Endothelial cell of umbilical vein (primary cell): ENCODE measurements at regions not wholly inside any gene's neighbourhood (a gene's known extent, or its start where the extent isn't known, plus 50 kb on each side); places are given as distances from the start of the nearest gene placed in this dataset.

ENCODE experiments used
- BruUV-seq: library from RNA; stranded (reverse); fragments of 400-500 nt; replicated peaks from 2 replicates; lab custom pipeline; 2021; lab: Mats Ljungman, UMichigan
- CTCF ChIA-PET: fragments of 300-600, 350-600 bp; sonication (Branson Sonifier 250); formaldehyde crosslinking; loops from one replicate; lab custom pipeline; 2021; ENCODE audit warnings: antibody characterized with exemption, inconsistent platforms; lab: Charles Lee
- POLR2A ChIA-PET: fragments of 300-600, 350-600 bp; sonication (Branson Sonifier 250); formaldehyde crosslinking; loops from one replicate; lab custom pipeline; 2021; ENCODE audit warnings: antibody characterized with exemption, inconsistent platforms; lab: Charles Lee
- DNase-seq: peaks from one replicate; pipeline ENCODE4 v3.0.0-alpha.2; 2011; ENCODE audit warnings: low read depth, low spot score
- FAIRE-seq: peaks from 2 replicates; lab custom pipeline; 2011; peaks lifted over from hg19 to GRCh38; lab: Jason Lieb, UNC
- H2AFZ ChIP-seq: 2 replicates; pipeline ENCODE4 v1.6.0; 2012; ENCODE audit warnings: low read depth, low read length, control low read depth, inconsistent platforms
- H3K27ac ChIP-seq: 2 replicates; pipeline ENCODE4 v1.5.1; 2011; ENCODE audit warnings: low read depth, mild to moderate bottlenecking, control low read depth, low read length, moderate library complexity; ENCODE audit not compliant: insufficient read depth
- H3K27me3 ChIP-seq, 2 experiments: 2 replicates each; pipeline versions ENCODE4 v1.6.0 to v1.6.1; 2011; ENCODE audit warnings: low read length in 2 of 2, mixed read lengths in 1 of 2; ENCODE audit not compliant: control insufficient read depth in 2 of 2, insufficient read depth in 2 of 2
- H3K36me3 ChIP-seq, 2 experiments: 2 replicates in 1 of 2; 3 replicates in 1 of 2; pipeline ENCODE4 v1.5.1; 2011; ENCODE audit warnings: low read length in 2 of 2, mild to moderate bottlenecking in 1 of 2, moderate library complexity in 1 of 2; ENCODE audit not compliant: control insufficient read depth in 2 of 2, insufficient read depth in 2 of 2; ENCODE audit errors: extremely low read depth in 1 of 2
- H3K4me1 ChIP-seq: 3 replicates; pipeline ENCODE4 v1.5.1; 2011; ENCODE audit warnings: mild to moderate bottlenecking, low read length; ENCODE audit not compliant: control insufficient read depth, insufficient read depth; ENCODE audit errors: extremely low read depth
- H3K4me2 ChIP-seq: 2 replicates; pipeline ENCODE4 v1.6.1; 2011; ENCODE audit warnings: low read length, control low read depth, mixed read lengths; ENCODE audit not compliant: insufficient read depth
- H3K4me3 ChIP-seq, 3 experiments: fragments of 200-600 bp in 1 of 3; sonication (generic), shearing (Covaris generic) in 1 of 3; replicated peaks in 1 of 3; 2 replicates each; pipeline ENCODE4 v1.5.1; 2011 to 2016; ENCODE audit warnings: control low read depth in 3 of 3, low read length in 3 of 3, mild to moderate bottlenecking in 2 of 3, inconsistent platforms in 1 of 3, low read depth in 1 of 3, moderate library complexity in 1 of 3; ENCODE audit not compliant: insufficient read depth in 1 of 3
- H3K79me2 ChIP-seq: 2 replicates; pipeline ENCODE4 v1.6.0; 2012; ENCODE audit warnings: low read length, inconsistent platforms; ENCODE audit not compliant: control insufficient read depth, insufficient read depth
- H3K9ac ChIP-seq: replicated peaks from 2 replicates; pipeline ENCODE3; 2011; ENCODE audit warnings: low read length, control low read depth; ENCODE audit not compliant: insufficient read depth; ENCODE audit errors: extremely low read depth
- H3K9me1 ChIP-seq: replicated peaks from 3 replicates; pipeline ENCODE4 v1.6.0; 2011; ENCODE audit warnings: mild to moderate bottlenecking, low read length; ENCODE audit not compliant: control insufficient read depth, insufficient read depth; ENCODE audit errors: extremely low read depth
- H3K9me3 ChIP-seq: replicated peaks from 2 replicates; pipeline ENCODE4 v1.5.1; 2012; ENCODE audit warnings: low read length, inconsistent platforms; ENCODE audit not compliant: control insufficient read depth, insufficient read depth
- H4K20me1 ChIP-seq: replicated peaks from 2 replicates; pipeline ENCODE3; 2011; ENCODE audit warnings: mild to moderate bottlenecking, low read length; ENCODE audit not compliant: control insufficient read depth, insufficient read depth; ENCODE audit errors: extremely low read depth
- EZH2 ChIP-seq: IDR thresholded peaks from 2 replicates; pipeline ENCODE4 v1.6.1; 2012; ENCODE audit warnings: borderline replicate concordance, low read depth, mild to moderate bottlenecking, moderate library complexity, low read length, inconsistent platforms; ENCODE audit not compliant: severe bottlenecking
- FOS ChIP-seq: IDR thresholded peaks from 2 replicates; pipeline ENCODE4 v1.6.1; 2011; ENCODE audit warnings: mild to moderate bottlenecking, low read length, moderate library complexity, borderline replicate concordance; ENCODE audit not compliant: insufficient read depth
- GATA2 ChIP-seq: IDR thresholded peaks from 2 replicates; pipeline ENCODE4 v1.7.0; 2011; ENCODE audit warnings: low read depth, mild to moderate bottlenecking, moderate library complexity, mixed read lengths, low read length; ENCODE audit not compliant: insufficient read length, insufficient read depth
- JUN ChIP-seq: IDR thresholded peaks from 2 replicates; pipeline ENCODE4 v1.6.1; 2011; ENCODE audit warnings: borderline replicate concordance, low read depth; ENCODE audit not compliant: insufficient read length, insufficient read depth
- MYC ChIP-seq: IDR thresholded peaks from one replicate; pipeline ENCODE4 v1.6.1; 2011; ENCODE audit warnings: mild to moderate bottlenecking, low read depth, low read length
- POLR2A ChIP-seq: IDR thresholded peaks from 2 replicates; pipeline ENCODE4 v1.6.1; 2012; ENCODE audit warnings: low read depth, mild to moderate bottlenecking, control low read depth, low read length
- POLR2AphosphoS5 ChIP-seq: IDR thresholded peaks from 2 replicates; pipeline ENCODE4 v1.6.1; 2012; ENCODE audit warnings: low read depth, mild to moderate bottlenecking, control low read depth, low read length, moderate library complexity; ENCODE audit not compliant: insufficient read depth
- dilution Hi-C: fragments of 300-500 bp; cut with MboI; formaldehyde crosslinking; loops from one replicate; pipeline ENCODE4 v1.15.0; 2019; ENCODE audit warnings: low sequenced_read_pairs; ENCODE audit not compliant: extremely low pct_ligation_motif_present
- intact Hi-C: fragments of 100-400 bp; cut with micrococcal nuclease; formaldehyde crosslinking; loops from one replicate; pipeline ENCODE4 v1.10.0; 2022
- TF ChIP-seq, protein P1 (sequence below): IDR thresholded peaks from 2 replicates; pipeline ENCODE4 v1.6.1; 2011; ENCODE audit not compliant: insufficient read depth, insufficient read length
- TF ChIP-seq, protein P2 (sequence below), 2 donors: IDR thresholded peaks; 1 replicate in 1 of 2; 2 replicates in 1 of 2; pipeline ENCODE4 v1.5.1; 2011; ENCODE audit warnings: low read length in 2 of 2, mild to moderate bottlenecking in 2 of 2, moderate library complexity in 2 of 2, control low read depth in 1 of 2, inconsistent platforms in 1 of 2, low read depth in 1 of 2; ENCODE audit not compliant: insufficient read depth in 1 of 2; ENCODE audit errors: extremely low read depth in 1 of 2

DNA sequence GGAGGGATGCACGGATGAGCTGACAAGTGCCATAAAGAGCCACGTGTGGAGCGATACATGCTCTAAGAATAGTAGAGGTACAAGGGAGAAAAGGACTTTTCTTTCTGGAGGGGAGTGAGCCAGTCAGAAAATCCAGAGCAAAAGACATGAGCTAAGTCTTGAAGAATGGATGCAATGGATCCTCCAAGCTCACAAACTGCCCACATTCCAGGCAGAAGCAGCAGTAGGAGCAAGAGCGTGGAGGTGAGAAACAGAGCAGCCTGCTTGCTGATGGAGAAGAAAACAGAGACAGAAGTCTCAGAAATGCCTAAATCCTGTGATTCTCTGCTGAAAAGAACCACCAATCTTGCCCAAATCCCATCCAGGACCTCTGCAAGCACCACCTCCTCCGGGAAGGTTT is 78.2 kb upstream of the RALGPS2 start:
- Histone ChIP-seq H3K27ac (no peak overlapping the region), H3K27me3 (peaks cover 0 to 7% of the 10 kb centered on the region in 2 experiments), H3K36me3 (no peaks in the 10 kb centered on the region), H3K9me3 (no peaks in the 10 kb centered on the region), H3K79me2 (no peaks in the 10 kb centered on the region), H3K4me2 (no peak overlapping the region), H3K4me3 (no peak overlapping the region), H2AFZ (no peak overlapping the region), H4K20me1 (no peaks in the 10 kb centered on the region), H3K9ac (no peak overlapping the region), H3K4me1 (peaks cover 3% of the 10 kb centered on the region), H3K9me1 (no peaks in the 10 kb centered on the region)
- dilution Hi-C loops (no loop called here), intact Hi-C loops (no loop called here)
- POLR2A ChIA-PET = no interaction called here
- DNase-seq (no peak), FAIRE-seq (no peak)
- no TSS peak for BruUV-seq
- TF ChIP-seq GATA2 = no peak
- no peak for TF ChIP-seq MYC
- TF ChIP-seq, protein P1, sequence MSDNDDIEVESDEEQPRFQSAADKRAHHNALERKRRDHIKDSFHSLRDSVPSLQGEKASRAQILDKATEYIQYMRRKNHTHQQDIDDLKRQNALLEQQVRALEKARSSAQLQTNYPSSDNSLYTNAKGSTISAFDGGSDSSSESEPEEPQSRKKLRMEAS = no peak
- no peak for TF ChIP-seq EZH2
- TF ChIP-seq POLR2A = no peak
- TF ChIP-seq FOS = no peak
- TF ChIP-seq JUN = no peak
- TF ChIP-seq POLR2AphosphoS5 = no peak
- TF ChIP-seq, protein P2, sequence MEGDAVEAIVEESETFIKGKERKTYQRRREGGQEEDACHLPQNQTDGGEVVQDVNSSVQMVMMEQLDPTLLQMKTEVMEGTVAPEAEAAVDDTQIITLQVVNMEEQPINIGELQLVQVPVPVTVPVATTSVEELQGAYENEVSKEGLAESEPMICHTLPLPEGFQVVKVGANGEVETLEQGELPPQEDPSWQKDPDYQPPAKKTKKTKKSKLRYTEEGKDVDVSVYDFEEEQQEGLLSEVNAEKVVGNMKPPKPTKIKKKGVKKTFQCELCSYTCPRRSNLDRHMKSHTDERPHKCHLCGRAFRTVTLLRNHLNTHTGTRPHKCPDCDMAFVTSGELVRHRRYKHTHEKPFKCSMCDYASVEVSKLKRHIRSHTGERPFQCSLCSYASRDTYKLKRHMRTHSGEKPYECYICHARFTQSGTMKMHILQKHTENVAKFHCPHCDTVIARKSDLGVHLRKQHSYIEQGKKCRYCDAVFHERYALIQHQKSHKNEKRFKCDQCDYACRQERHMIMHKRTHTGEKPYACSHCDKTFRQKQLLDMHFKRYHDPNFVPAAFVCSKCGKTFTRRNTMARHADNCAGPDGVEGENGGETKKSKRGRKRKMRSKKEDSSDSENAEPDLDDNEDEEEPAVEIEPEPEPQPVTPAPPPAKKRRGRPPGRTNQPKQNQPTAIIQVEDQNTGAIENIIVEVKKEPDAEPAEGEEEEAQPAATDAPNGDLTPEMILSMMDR (IDR thresholded peaks at IDR 0.05; ENCODE audit: extremely low read depth in 1 of 2, insufficient read depth in 1 of 2, low read depth in 1 of 2, low read length in 2 of 2) = no peak
- CTCF ChIA-PET = interaction anchor here (0.6 kb wide), 1 partner anchor 11 kb away, joined by 3 read pairs; no protein-coding TSS in a partner anchor
